ENCODE measurements at regions not wholly inside any gene's neighbourhood (a gene's known extent, or its start where the extent isn't known, plus 50 kb on each side); places are given as distances from the start of the nearest gene placed in this dataset.

DNA sequence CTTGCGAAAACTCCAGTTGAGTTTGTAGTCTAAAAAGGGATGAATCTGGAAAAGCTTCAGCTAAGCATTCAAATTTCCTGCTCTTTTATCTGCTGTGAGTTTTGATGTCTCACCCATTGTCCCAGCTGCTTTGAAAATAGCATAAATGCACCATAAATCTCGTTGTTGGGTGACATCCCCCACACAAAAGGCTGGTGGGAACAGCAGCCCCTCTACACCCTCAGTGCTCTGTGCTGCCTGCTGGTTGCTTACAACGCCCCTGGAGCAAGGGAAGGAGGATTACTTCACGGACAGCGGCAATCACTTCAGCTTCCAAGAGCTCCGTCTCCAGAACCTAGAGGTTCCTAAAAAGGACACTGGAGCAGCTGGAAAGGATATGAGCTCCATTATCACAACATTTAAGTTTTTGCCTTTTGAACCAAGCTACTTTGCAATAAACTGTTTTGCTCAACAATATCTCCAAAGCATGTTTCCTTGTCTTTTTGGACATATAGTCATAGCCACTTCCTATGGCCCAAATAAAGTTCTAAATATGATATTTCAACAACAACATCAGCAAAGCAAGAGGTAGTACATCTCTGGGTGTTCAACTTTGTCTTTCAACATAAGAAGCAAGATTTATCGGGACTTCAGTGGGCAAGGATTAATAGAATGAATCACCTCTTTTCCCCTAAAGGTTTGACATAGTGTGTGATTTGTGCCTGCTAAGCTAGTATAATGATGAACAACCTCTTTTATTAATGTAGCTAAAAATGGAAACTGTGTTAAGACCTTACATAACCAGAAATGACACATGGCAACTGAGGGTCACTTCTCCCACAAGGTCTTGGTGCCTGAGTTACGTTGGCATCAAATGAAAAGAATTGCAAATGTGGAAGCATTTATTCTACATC is 413.5 kb downstream of the TXNL1 start:
- DNase-seq (ENCODE audit: low read depth), result no peak

- DNase-seq (ENCODE audit: low read depth), result no peak
Measured at GRCh38 chr18:56221195-56222065, 417.0 kb downstream of the TXNL1 start.

GRCh38 chr18:56217406-56217805 is 421.0 kb downstream of the TXNL1 start:
- DNase-seq (ENCODE audit: low read depth), result no peak

GRCh38 chr18:56214706-56215105 is 423.7 kb downstream of the TXNL1 start:
- DNase-seq (ENCODE audit: low read depth), result no peak

GRCh38 chr18:56210520-56210919 is 427.9 kb downstream of the TXNL1 start:
- DNase-seq (ENCODE audit: low read depth), result no peak

DNA sequence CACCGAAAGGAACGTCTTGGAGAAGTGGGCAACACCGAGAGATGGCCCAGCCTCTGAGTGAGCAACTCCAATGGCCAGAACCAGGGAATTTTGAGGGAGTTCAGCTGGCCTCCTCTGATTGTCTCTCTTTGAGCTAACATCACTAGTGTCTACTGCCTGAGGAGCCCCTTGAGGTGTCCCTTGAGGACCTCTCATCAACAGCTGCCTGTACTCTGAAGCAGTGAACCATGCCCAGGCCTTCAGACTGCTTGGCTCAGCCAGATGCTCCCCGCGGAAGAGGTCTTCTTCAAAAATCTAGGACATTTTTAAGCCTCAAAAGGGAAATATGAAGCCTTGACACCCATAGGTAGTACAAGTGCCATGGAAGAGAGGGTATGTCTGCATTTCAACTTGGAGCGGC is 430.4 kb downstream of the TXNL1 start:
- DNase-seq (ENCODE audit: low read depth), result no peak

- no peak for DNase-seq (ENCODE audit: low read depth)
Measured at GRCh38 chr18:56204052-56204451, 434.3 kb downstream of the TXNL1 start.

DNA sequence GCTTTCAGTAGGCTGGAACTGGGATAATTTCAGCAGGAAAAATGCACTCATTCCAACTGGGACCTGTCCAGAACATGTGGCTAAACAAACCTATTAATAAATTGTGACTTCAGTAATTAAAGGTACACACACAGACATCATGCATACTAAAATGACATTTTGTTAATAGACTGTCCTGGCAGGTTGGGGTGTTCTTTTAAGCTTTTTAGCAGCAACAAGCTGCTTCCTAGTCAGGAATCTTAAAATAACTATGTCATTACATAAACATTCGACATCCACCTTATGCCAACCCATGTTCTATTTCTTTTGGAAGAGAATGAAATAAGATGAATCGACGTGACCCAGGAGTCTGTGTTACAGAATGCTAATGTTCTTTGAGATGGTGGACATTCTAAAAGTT is 435.7 kb downstream of the TXNL1 start:
- no peak for DNase-seq (ENCODE audit: low read depth)

GRCh38 chr18:56200381-56200911 is 437.9 kb downstream of the TXNL1 start:
- DNase-seq (ENCODE audit: low read depth), result peak; percentile 75

DNA sequence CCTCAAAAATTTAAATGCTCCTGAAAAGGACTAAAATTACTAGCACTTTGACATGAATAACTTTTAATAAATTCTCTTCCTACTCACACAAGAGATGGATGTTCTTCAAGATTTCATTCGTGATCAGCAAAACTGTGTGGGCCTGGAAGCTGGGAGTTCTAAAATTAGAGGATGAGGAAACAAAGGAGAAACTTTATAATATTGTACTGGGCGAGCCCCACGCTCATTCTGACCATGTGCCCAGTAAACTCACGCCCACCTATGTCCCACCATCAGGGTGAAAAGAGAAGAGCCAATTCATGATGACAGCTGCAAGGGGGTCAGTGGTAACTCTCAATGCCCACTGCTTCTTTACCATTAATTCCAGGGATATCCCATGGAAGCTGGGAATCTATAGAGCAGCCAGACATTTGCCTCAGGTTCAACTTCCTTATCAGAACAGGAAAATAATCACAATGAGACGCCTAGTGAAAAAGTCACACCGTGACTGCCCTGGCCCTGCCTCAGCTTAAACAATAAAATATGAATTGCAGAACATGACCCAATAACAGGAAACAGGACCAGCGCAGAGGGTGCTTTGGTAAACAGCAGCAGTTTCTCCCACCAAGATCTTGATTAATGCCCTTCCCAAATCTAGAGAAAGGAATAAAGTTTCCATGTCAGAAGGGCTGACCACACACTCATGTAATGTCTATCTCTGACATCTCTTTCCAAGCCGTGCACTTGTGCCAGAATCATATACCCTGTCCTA is 438.6 kb downstream of the TXNL1 start:
- no peak for DNase-seq (ENCODE audit: low read depth)

DNA sequence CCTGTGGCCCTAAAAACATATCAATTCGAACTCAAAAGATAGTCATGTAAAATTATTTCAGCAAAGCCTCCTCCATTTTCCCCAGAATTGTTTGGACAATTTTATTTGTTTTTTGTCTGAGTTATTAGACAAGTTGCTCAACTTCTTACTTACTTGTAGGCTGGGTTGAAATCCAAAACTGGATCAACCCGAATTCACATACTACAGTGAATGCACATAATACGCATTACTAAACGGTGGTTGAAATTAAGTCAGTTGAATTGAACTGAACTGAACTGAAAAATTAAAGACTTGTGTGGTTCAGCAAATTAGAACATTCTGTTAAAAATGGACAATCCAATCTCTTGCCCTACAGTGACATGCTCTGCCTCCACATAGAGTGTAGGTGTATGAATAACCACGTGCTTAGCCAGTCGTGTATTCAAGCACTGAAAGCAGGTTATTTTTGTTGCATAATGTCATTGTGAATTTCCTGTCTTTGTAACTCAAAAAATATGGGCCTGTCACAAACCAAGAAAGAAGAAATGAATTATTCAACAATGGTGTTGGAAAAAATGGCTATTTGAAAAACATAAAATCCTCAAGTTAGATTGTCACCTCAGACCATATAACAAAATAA is 441.0 kb downstream of the TXNL1 start:
- DNase-seq (ENCODE audit: low read depth), result peak; percentile 6

GRCh38 chr18:56196495-56197225 is 441.7 kb downstream of the TXNL1 start:
- peak; percentile 50 for DNase-seq (ENCODE audit: low read depth)

GRCh38 chr18:56191334-56191733 is 447.1 kb downstream of the TXNL1 start:
- DNase-seq (ENCODE audit: low read depth), result no peak

GRCh38 chr18:56189615-56190014 is 448.8 kb downstream of the TXNL1 start:
- no peak for DNase-seq (ENCODE audit: low read depth)

DNA sequence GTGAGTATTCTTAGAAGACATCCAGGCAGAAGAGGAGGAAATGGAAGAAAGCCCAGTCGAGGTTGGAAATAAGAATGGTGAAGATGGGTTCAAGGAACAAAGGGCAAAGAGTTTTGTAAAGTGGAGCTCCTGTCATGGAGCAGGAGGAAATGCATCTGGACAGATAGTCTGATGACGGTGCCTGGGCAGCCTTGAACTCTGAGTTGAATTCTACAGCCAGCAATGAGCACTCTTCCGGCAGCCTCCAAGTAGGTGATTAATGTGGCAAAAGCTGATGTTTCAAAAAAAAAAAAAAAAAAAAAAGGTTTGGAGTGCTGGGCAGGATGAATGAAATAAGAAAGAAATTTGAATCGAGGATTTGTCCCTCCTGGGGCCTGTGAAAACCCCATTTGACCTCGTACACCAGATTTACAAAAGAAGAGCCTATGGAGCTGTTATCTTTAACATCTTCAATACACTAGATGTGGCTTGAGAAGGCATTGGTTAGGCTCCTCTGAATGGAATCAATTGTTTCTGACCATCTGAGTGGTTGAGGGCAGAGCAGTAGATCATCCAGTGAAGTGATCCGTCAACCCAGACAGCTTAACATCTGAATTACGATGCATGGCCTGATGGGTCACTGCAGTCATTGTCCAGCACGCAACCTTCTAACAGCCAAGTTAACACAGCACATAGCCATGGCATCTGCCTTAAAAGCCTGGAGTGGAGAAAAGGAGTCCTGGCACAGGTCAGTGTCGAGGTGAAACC is 449.7 kb downstream of the TXNL1 start:
- no peak for DNase-seq (ENCODE audit: low read depth)

DNA sequence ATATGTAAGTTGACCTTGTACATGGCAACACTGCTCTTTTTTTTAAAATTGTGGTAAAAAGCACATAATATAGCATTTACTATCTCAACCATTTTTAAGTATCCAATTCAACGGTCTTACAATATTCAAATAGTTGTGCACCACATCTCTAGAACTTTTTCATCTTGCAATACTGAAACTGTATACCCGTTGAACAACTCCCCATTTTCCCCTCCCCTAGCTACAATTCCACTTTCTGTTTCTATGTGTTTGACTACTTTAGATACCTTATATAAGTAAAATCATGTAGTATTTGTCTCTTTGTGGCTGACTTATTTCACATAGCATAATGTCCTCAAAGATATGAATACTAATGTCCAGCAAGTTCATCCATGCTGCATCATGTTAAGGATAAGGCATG is 452.1 kb downstream of the TXNL1 start:
- DNase-seq (ENCODE audit: low read depth), result no peak

- DNase-seq (ENCODE audit: low read depth), result no peak
Measured at GRCh38 chr18:56185126-56185525, 453.3 kb downstream of the TXNL1 start.

GRCh38 chr18:56176751-56177150 is 461.6 kb downstream of the TXNL1 start:
- no peak for DNase-seq (ENCODE audit: low read depth)

DNA sequence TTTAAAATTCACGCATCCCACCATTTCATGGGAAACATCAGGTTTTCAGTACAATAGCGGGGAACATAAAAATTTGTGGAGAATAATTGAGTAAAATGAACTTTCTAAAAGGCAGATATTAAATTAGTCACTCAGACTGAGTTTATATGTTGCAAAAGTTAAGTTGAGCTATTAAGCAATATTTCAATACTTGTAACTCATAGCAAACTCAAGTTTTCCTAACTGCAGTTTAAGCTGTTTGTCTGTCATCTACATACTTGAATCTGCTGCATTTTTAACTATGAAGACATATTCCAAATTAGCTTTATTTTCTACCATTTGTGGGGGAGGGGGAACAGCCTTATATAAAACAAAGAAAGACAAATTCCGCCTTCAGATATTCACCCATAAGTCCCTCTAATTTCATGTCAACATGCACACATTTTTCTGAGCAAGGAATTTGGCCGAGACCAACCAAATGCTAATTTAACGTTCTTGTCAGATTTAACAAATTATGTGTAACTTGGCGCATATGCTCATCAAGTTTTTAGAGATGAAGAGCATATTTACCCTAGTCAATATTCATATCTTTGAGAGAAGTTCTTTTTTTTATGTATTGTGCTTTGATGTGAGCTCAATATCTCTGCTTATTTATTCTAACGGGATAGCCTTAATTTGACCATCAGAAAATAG is 462.9 kb downstream of the TXNL1 start:
- DNase-seq (ENCODE audit: low read depth), result no peak

Data from iris pigment epithelial cell (primary cell).